Hepatocyte (in vitro differentiated cells): ENCODE measurements at regions not wholly inside any gene's neighbourhood (a gene's known extent, or its start where the extent isn't known, plus 50 kb on each side); places are given as distances from the start of the nearest gene placed in this dataset.

Experiments
- DNase-seq: peaks from one replicate; pipeline ENCODE4 v3.0.0-alpha.2; 2016; ENCODE audit warnings: low spot score
- H2AFZ ChIP-seq: fragments of 200-600 bp; sonication (generic); 2 replicates; pipeline ENCODE4 v1.6.0; 2016; ENCODE audit warnings: antibody characterized with exemption, mild to moderate bottlenecking
- H3K27ac ChIP-seq: fragments of 200-600 bp; sonication (generic); 2 replicates; pipeline ENCODE4 v1.5.1; 2016; ENCODE audit warnings: mild to moderate bottlenecking
- H3K27me3 ChIP-seq: fragments of 200-600 bp; sonication (generic); 2 replicates; pipeline ENCODE4 v1.6.1; 2016
- H3K36me3 ChIP-seq: fragments of 200-600 bp; sonication (generic); replicated peaks from 2 replicates; pipeline ENCODE4 v1.5.1; 2016; ENCODE audit warnings: low read depth; ENCODE audit not compliant: insufficient read depth
- H3K4me1 ChIP-seq: fragments of 200-600 bp; sonication (generic); 2 replicates; pipeline ENCODE4 v1.5.1; 2016; ENCODE audit warnings: mild to moderate bottlenecking, moderate library complexity; ENCODE audit not compliant: insufficient read depth
- H3K4me2 ChIP-seq: fragments of 200-600 bp; sonication (generic); 2 replicates; pipeline ENCODE4 v1.6.0; 2016
- H3K4me3 ChIP-seq: fragments of 200-600 bp; sonication (generic); 2 replicates; pipeline ENCODE4 v1.5.1; 2016; ENCODE audit warnings: mild to moderate bottlenecking
- H3K79me2 ChIP-seq: fragments of 200-600 bp; sonication (generic); 2 replicates; pipeline ENCODE4 v1.6.0; 2017; ENCODE audit warnings: mild to moderate bottlenecking
- H3K9me2 ChIP-seq: fragments of 200-600 bp; sonication (generic); replicated peaks from 2 replicates; pipeline ENCODE4 v1.6.0; 2017; ENCODE audit warnings: mild to moderate bottlenecking; ENCODE audit not compliant: insufficient read depth
- H3K9me3 ChIP-seq: fragments of 200-600 bp; sonication (generic); 2 replicates; pipeline ENCODE4 v1.5.1; 2016; ENCODE audit warnings: low read depth, mild to moderate bottlenecking
- H4K20me1 ChIP-seq: fragments of 200-600 bp; sonication (generic); 2 replicates; pipeline ENCODE4 v1.6.0; 2016; ENCODE audit warnings: mild to moderate bottlenecking; ENCODE audit not compliant: insufficient read depth, poor library complexity, severe bottlenecking
- EZH2 ChIP-seq: fragments of 200-600 bp; sonication (generic); IDR thresholded peaks from 2 replicates; pipeline ENCODE4 v1.6.1; 2016; ENCODE audit warnings: antibody characterized with exemption, mild to moderate bottlenecking, borderline replicate concordance
- EZH2phosphoT487 ChIP-seq: fragments of 200-600 bp; sonication (generic); IDR thresholded peaks from one replicate; pipeline ENCODE4 v1.6.1; 2018; ENCODE audit warnings: antibody characterized with exemption, mild to moderate bottlenecking, low read depth, moderate library complexity; ENCODE audit not compliant: unreplicated experiment, severe bottlenecking
- whole genome bisulfite sequencing: methylation state at CpG from one replicate; pipeline ENCODE4 v1.1.6; 2016; ENCODE audit warnings: low lambda C conversion rate; ENCODE audit errors: missing lambda C conversion rate; 5-methylcytosine and 5-hydroxymethylcytosine counted together
- TF ChIP-seq, protein P1 (sequence below): fragments of 200-600 bp; sonication (generic); IDR thresholded peaks from 2 replicates; pipeline ENCODE4 v1.5.1; 2016; ENCODE audit warnings: antibody characterized with exemption, mild to moderate bottlenecking; ENCODE audit not compliant: poor library complexity

DNA sequence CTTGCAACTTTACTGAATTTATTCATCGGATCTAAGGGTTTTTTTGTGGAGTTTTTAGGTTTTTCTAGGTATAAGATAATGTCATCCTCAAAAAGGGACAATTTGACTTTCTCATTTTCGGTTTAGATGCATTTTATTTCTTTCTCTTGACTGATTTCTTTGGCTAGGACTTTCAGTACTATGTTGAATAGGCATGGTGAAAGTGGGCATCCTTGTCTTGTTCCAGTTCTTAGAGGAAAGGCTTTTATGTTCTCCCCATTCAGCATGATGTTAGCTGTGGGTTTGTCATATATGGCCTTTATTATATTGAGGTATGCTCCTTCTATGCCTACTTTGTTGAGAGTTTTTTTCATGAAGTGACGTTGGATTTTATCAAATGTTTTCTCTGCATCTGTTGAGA is 106.7 kb downstream of the FAM43A start:
- Histone ChIP-seq H3K4me2 (no peak overlapping the region), H3K27me3 (no peaks in the 10 kb centered on the region), H2AFZ (no peak overlapping the region), H3K27ac (no peak overlapping the region), H3K4me3 (no peak overlapping the region), H4K20me1 (no peaks in the 10 kb centered on the region), H3K9me3 (no peaks in the 10 kb centered on the region), H3K36me3 (no peaks in the 10 kb centered on the region), H3K9me2 (no peaks in the 10 kb centered on the region), H3K79me2 (no peaks in the 10 kb centered on the region), H3K4me1 (no peaks in the 10 kb centered on the region)
- 90% methylated on average over 3 of the region's 3 CpGs for WGBS
- TF ChIP-seq EZH2 (no peak), EZH2phosphoT487 (no peak)
- TF ChIP-seq, protein P1, sequence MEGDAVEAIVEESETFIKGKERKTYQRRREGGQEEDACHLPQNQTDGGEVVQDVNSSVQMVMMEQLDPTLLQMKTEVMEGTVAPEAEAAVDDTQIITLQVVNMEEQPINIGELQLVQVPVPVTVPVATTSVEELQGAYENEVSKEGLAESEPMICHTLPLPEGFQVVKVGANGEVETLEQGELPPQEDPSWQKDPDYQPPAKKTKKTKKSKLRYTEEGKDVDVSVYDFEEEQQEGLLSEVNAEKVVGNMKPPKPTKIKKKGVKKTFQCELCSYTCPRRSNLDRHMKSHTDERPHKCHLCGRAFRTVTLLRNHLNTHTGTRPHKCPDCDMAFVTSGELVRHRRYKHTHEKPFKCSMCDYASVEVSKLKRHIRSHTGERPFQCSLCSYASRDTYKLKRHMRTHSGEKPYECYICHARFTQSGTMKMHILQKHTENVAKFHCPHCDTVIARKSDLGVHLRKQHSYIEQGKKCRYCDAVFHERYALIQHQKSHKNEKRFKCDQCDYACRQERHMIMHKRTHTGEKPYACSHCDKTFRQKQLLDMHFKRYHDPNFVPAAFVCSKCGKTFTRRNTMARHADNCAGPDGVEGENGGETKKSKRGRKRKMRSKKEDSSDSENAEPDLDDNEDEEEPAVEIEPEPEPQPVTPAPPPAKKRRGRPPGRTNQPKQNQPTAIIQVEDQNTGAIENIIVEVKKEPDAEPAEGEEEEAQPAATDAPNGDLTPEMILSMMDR = no peak
- no peak for DNase-seq

DNA sequence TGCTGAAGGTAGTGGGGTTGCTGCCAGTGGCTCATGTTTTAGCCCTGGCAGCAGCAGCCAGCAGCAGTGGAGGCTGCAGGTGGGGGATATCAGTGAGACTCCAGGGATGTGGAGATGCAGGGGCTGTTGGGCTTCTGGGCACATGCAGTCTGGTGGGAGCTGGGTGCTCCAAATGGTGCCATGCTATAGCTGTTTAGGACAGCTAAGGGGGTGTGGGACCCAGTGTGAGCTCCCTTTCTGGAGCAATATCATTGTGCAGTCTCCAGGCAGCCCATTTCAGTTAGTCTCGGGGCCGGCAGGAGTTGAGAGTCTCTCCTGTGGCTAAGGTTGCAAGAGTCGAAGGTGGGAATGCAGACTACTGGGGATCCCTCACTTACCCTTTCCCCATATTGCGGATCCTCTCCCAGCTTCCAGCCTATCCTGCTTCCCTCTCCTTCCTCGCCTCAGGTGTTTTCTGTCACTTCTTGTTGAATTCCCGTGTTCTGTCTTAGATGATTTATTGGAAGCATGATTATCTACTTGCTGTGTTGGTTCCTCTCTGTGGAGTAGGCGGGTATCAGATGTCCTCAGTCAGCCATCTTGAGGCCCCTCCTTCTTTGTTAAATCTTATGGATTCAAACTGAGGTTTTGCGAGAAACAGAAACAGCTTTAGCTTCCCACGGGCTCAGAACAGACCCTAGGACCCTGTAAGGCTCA is 112.0 kb downstream of the FAM43A start:
- H3K4me3 ChIP-seq = no peak overlapping the region
- no peaks in the 10 kb centered on the region for H3K9me3 ChIP-seq
- H3K36me3 ChIP-seq = no peaks in the 10 kb centered on the region
- H3K79me2 ChIP-seq = no peaks in the 10 kb centered on the region
- no peak overlapping the region for H3K4me2 ChIP-seq
- H3K27me3 ChIP-seq = no peaks in the 10 kb centered on the region
- H3K4me1 ChIP-seq = no peaks in the 10 kb centered on the region
- H3K9me2 ChIP-seq = no peaks in the 10 kb centered on the region
- no peaks in the 10 kb centered on the region for H4K20me1 ChIP-seq
- TF ChIP-seq, protein P1 = no peak
- no peak for TF ChIP-seq EZH2phosphoT487
- H3K27ac ChIP-seq = no peak overlapping the region
- 86% methylated on average over 9 of the region's 9 CpGs for WGBS
- DNase-seq = no peak
- no peak overlapping the region for H2AFZ ChIP-seq

DNA sequence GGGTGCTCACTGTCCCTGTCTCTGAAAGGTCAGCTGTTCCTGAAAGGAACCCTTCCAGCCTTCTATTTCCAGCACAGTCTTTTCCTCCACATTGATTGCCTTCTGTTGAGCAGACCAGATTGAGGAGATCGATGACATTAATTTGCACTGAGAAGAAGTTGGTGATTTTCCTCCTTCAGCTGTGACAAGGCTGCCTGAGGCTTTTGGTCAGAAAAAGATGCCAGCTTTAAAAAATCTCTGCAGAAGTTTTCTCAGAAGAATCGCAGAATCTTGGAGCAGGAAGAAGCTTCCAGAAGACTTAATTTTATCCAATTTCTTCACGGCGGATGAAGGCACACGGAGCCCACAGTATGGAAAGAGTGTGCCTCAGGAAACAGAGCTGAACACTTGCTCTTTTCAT is 112.8 kb downstream of the FAM43A start:
- no peak for TF ChIP-seq EZH2
- TF ChIP-seq, protein P1 = no peak
- no peak for TF ChIP-seq EZH2phosphoT487
- Histone ChIP-seq H3K27ac (no peak overlapping the region), H3K4me1 (no peaks in the 10 kb centered on the region), H3K9me2 (no peaks in the 10 kb centered on the region), H2AFZ (no peak overlapping the region), H3K79me2 (no peaks in the 10 kb centered on the region), H3K4me3 (no peak overlapping the region), H4K20me1 (no peaks in the 10 kb centered on the region), H3K4me2 (no peak overlapping the region), H3K36me3 (no peaks in the 10 kb centered on the region), H3K27me3 (peaks cover 2% of the 10 kb centered on the region), H3K9me3 (no peaks in the 10 kb centered on the region)
- WGBS = 89% methylated on average over 5 of the region's 5 CpGs
- DNase-seq = no peak
